HG03103 (cell line): ENCODE measurements at regions not wholly inside any gene's neighbourhood (a gene's known extent, or its start where the extent isn't known, plus 50 kb on each side); places are given as distances from the start of the nearest gene placed in this dataset.

Experiments used
- ATAC-seq: cut with Tn5 transposase; IDR thresholded peaks from one replicate; pipeline ENCODE4 v1.9.1; 2021; ENCODE audit warnings: low read depth; ENCODE audit not compliant: unreplicated experiment

- ATAC-seq: no peak
Measured at GRCh38 chr13:40480012-40480914, 186.2 kb downstream of the FOXO1 start.

GRCh38 chr13:40480915-40481516 lies 185.4 kb downstream of the FOXO1 start:
- no peak for ATAC-seq

- ATAC-seq: no peak
Measured at GRCh38 chr13:40483601-40484000, 182.8 kb downstream of the FOXO1 start.

- ATAC-seq: no peak
Measured at GRCh38 chr13:40484101-40484800, 182.2 kb downstream of the FOXO1 start.

GRCh38 chr13:40484974-40485373 lies 181.5 kb downstream of the FOXO1 start:
- no peak for ATAC-seq

- no peak for ATAC-seq
Measured at GRCh38 chr13:40485611-40486517, 180.6 kb downstream of the FOXO1 start.

- ATAC-seq: no peak
Measured at GRCh38 chr13:40486518-40487163, 179.8 kb downstream of the FOXO1 start.

- ATAC-seq: no peak
Measured at GRCh38 chr13:40488869-40489391, 177.5 kb downstream of the FOXO1 start.

GRCh38 chr13:40490086-40490758 lies 176.2 kb downstream of the FOXO1 start:
- no peak for ATAC-seq

GRCh38 chr13:40492511-40492910 lies 173.9 kb downstream of the FOXO1 start:
- ATAC-seq: no peak

GRCh38 chr13:40494513-40494912 lies 171.9 kb downstream of the FOXO1 start:
- no peak for ATAC-seq

GRCh38 chr13:40494946-40495620 lies 171.4 kb downstream of the FOXO1 start:
- ATAC-seq: no peak

GRCh38 chr13:40495621-40496001 lies 170.8 kb downstream of the FOXO1 start:
- ATAC-seq: no peak

GRCh38 chr13:40496035-40496810 lies 170.2 kb downstream of the FOXO1 start:
- ATAC-seq: no peak

GRCh38 chr13:40498461-40498860 lies 168.0 kb downstream of the FOXO1 start:
- ATAC-seq: no peak

GRCh38 chr13:40502236-40502635 lies 164.2 kb downstream of the FOXO1 start:
- ATAC-seq: no peak

- ATAC-seq: no peak
Measured at GRCh38 chr13:40503011-40503410, 163.4 kb downstream of the FOXO1 start.
